HepG2 (cell line): ENCODE measurements at regions not wholly inside any gene's neighbourhood (a gene's known extent, or its start where the extent isn't known, plus 50 kb on each side); places are given as distances from the start of the nearest gene placed in this dataset.

ENCODE experiments used
- ATAC-seq: fragments of 200-7000 bp; cut with Tn5 transposase; 3 replicates; pipeline ENCODE4 v1.9.1; 2020; ENCODE audit warnings: mild to moderate bottlenecking, moderate library complexity
- BruUV-seq: library from RNA; stranded (reverse); fragments of 400-500 nt; replicated peaks from 2 replicates; lab custom pipeline; 2021; lab: Mats Ljungman, UMichigan
- CTCF ChIA-PET: fragments of 300-600 bp; formaldehyde crosslinking; extraction: SDS; loops from one replicate; lab custom pipeline; 2021; ENCODE audit warnings: low total read pairs, inconsistent platforms, low intra/inter-chr PET ratio; lab: Yijun Ruan, JAX
- POLR2A ChIA-PET: fragments of 350-600 bp; sonication (Branson Sonifier 250); formaldehyde crosslinking; loops from one replicate; lab custom pipeline; 2020; ENCODE audit warnings: antibody characterized with exemption, inconsistent platforms; lab: Yijun Ruan, JAX
- DNase-seq: peaks from one replicate; pipeline ENCODE4 v3.0.0-alpha.2; 2015; ENCODE audit warnings: low spot score
- FAIRE-seq: peaks from 3 replicates; lab custom pipeline; 2011; peaks lifted over from hg19 to GRCh38; lab: Jason Lieb, UNC
- H2AFZ ChIP-seq: one replicate; pipeline ENCODE4 v1.6.1; 2011; ENCODE audit warnings: low read length, inconsistent platforms
- H3K27ac ChIP-seq: fragments of 300-600 bp; 3 replicates; pipeline ENCODE4 v1.8.0; 2011; ENCODE audit warnings: mixed run types, mild to moderate bottlenecking, mixed read lengths, low read length, inconsistent platforms; ENCODE audit not compliant: insufficient read depth; ENCODE audit errors: extremely low read length
- H3K27me3 ChIP-seq, 2 experiments: fragments of 200-600 bp in 1 of 2; 2 replicates in 1 of 2; 3 replicates in 1 of 2; pipeline versions ENCODE4 v1.6.0 to v1.8.0; 2011; ENCODE audit warnings: low read length in 2 of 2, mild to moderate bottlenecking in 2 of 2, moderate library complexity in 2 of 2, inconsistent platforms in 1 of 2; ENCODE audit not compliant: insufficient read depth in 2 of 2, control insufficient read depth in 1 of 2
- H3K36me3 ChIP-seq, 2 experiments: fragments of 200-600 bp in 1 of 2; replicated peaks in 1 of 2; 2 replicates in 1 of 2; 3 replicates in 1 of 2; pipeline versions ENCODE4 v1.5.1 to v1.8.0; 2011; ENCODE audit warnings: low read length in 2 of 2, inconsistent platforms in 1 of 2; ENCODE audit not compliant: insufficient read depth in 2 of 2, control insufficient read depth in 1 of 2
- H3K4me1 ChIP-seq: 2 replicates; pipeline ENCODE4 v1.5.1; 2012; ENCODE audit warnings: low read length, inconsistent platforms; ENCODE audit not compliant: insufficient read depth
- H3K4me2 ChIP-seq: 2 replicates; pipeline ENCODE4 v1.6.0; 2011; ENCODE audit warnings: low read depth, low read length, inconsistent platforms
- H3K4me3 ChIP-seq, 3 experiments: fragments of 200-600 bp in 1 of 3; sonication (generic), shearing (Covaris generic) in 1 of 3; replicated peaks in 1 of 3; 2 replicates each; pipeline ENCODE4 v1.5.1; 2011 to 2016; ENCODE audit warnings: low read length in 3 of 3, inconsistent platforms in 2 of 3, low read depth in 2 of 3, mild to moderate bottlenecking in 2 of 3, control low read depth in 1 of 3, mixed read lengths in 1 of 3; ENCODE audit not compliant: insufficient read depth in 1 of 3
- H3K79me2 ChIP-seq: one replicate; pipeline ENCODE4 v1.6.1; 2011; ENCODE audit warnings: low read length, inconsistent platforms; ENCODE audit not compliant: insufficient read depth
- H3K9ac ChIP-seq: 2 replicates; pipeline ENCODE4 v1.6.0; 2011; ENCODE audit warnings: mild to moderate bottlenecking, low read depth, low read length, inconsistent platforms; ENCODE audit not compliant: insufficient read depth
- H3K9me3 ChIP-seq: 2 replicates; pipeline ENCODE4 v1.5.1; 2012; ENCODE audit warnings: mild to moderate bottlenecking, low read length
- H4K20me1 ChIP-seq: 2 replicates; pipeline ENCODE4 v1.6.0; 2011; ENCODE audit warnings: inconsistent platforms, mild to moderate bottlenecking, low read length, moderate library complexity; ENCODE audit not compliant: insufficient read depth
- AGO2 ChIP-seq: fragments of 200-400 bp; formaldehyde crosslinking; optimal IDR thresholded peaks from 2 replicates; pipeline ENCODE3; 2017; ENCODE audit warnings: mild to moderate bottlenecking, low read depth, low read length, moderate library complexity
- CBX1 ChIP-seq: IDR thresholded peaks from one replicate; pipeline ENCODE4 v1.6.1; 2016; ENCODE audit warnings: antibody characterized with exemption, low read depth
- GFI1 ChIP-seq: sonication (generic); formaldehyde crosslinking; IDR thresholded peaks from 2 replicates; pipeline ENCODE4 v1.5.0; 2020; ENCODE audit warnings: missing genetic modification reagents, mild to moderate bottlenecking, borderline replicate concordance
- KLF15 ChIP-seq: sonication (generic); formaldehyde crosslinking; IDR thresholded peaks from 2 replicates; pipeline ENCODE4 v1.8.1; 2023; ENCODE audit warnings: borderline replicate concordance, mild to moderate bottlenecking, inconsistent platforms, missing genetic modification reagents, mixed read lengths
- MYC ChIP-seq: sonication (generic); formaldehyde crosslinking; IDR thresholded peaks from 2 replicates; pipeline ENCODE4 v1.9.0; 2021; ENCODE audit warnings: missing genetic modification reagents, borderline replicate concordance
- NFRKB ChIP-seq: fragments of 450-650 bp; IDR thresholded peaks from 2 replicates; pipeline ENCODE4 v1.6.1; 2017
- SIX4 ChIP-seq: sonication (generic); formaldehyde crosslinking; IDR thresholded peaks from 2 replicates; pipeline ENCODE4 v1.4.0; 2020; ENCODE audit warnings: missing genetic modification reagents
- ZNF367 ChIP-seq: sonication (generic); formaldehyde crosslinking; IDR thresholded peaks from 2 replicates; pipeline ENCODE4 v1.4.0; 2020; ENCODE audit warnings: missing genetic modification reagents, borderline replicate concordance
- ZNF382 ChIP-seq: sonication (generic); formaldehyde crosslinking; IDR thresholded peaks from 2 replicates; pipeline ENCODE4 v1.5.0; 2020; ENCODE audit warnings: missing genetic modification reagents, mild to moderate bottlenecking, borderline replicate concordance
- ZNF546 ChIP-seq: sonication (generic); formaldehyde crosslinking; conservative IDR thresholded peaks from 2 replicates; pipeline ENCODE4 v1.8.1; 2023; ENCODE audit warnings: mild to moderate bottlenecking, missing genetic modification reagents
- ZNF567 ChIP-seq: sonication (generic); formaldehyde crosslinking; IDR thresholded peaks from 2 replicates; pipeline ENCODE4 v1.8.1; 2023; ENCODE audit warnings: mild to moderate bottlenecking, missing genetic modification reagents, borderline replicate concordance
- ZNF605 ChIP-seq: sonication (generic); formaldehyde crosslinking; IDR thresholded peaks from 2 replicates; pipeline ENCODE4 v1.8.0; 2022; ENCODE audit warnings: mild to moderate bottlenecking, missing genetic modification reagents
- ZNF629 ChIP-seq: sonication (generic); formaldehyde crosslinking; conservative IDR thresholded peaks from 2 replicates; pipeline ENCODE4 v1.5.0; 2020; ENCODE audit warnings: missing genetic modification reagents
- ZNF75D ChIP-seq: sonication (generic); formaldehyde crosslinking; IDR thresholded peaks from 2 replicates; pipeline ENCODE4 v1.8.1; 2023; ENCODE audit warnings: missing genetic modification reagents, mild to moderate bottlenecking, borderline replicate concordance
- ZNF784 ChIP-seq: sonication (generic); formaldehyde crosslinking; IDR thresholded peaks from 2 replicates; pipeline ENCODE4 v1.5.1; 2020; ENCODE audit warnings: missing genetic modification reagents, mild to moderate bottlenecking, borderline replicate concordance
- WGBS: methylation state at CpG from one replicate; pipeline ENCODE4 v1.1.6; 2017; ENCODE audit warnings: low lambda C conversion rate; 5-methylcytosine and 5-hydroxymethylcytosine counted together
- in situ Hi-C: cut with HindIII; loops from 2 replicates; pipeline ENCODE4 v1.10.0; 2017; ENCODE audit warnings: low pct_unique_long_range_greater_than_20kb; ENCODE audit not compliant: extremely low pct_ligation_motif_present
- intact Hi-C: fragments of 100-400 bp; cut with micrococcal nuclease; formaldehyde crosslinking; loops from one replicate; pipeline ENCODE4 v1.10.0; 2022; ENCODE audit not compliant: unreplicated experiment

DNA sequence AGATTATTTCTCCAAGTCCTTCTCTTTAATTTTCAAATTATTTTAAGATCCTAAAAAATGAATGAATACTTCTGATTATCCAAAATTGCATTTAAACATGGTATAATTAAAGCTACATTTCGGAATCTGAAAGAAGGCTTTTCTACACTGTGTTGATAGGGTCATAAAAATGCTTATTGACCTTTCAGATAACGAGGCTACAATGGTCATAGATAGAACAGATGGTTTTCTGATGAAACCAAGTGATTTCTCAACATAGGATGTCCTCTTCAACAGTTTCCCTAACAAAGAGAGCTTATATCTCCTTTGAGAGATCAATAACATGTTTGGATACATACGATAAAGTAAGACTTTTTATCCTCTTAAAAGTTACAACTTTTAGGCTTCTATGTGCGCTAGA lies 201.1 kb downstream of the PTH2R start:
- in situ Hi-C loops (no loop called here), intact Hi-C loops (no loop called here)
- Histone ChIP-seq H2AFZ (no peak overlapping the region), H4K20me1 (no peaks in the 10 kb centered on the region), H3K4me3 (no peak overlapping the region), H3K27ac (no peak overlapping the region), H3K9ac (no peak overlapping the region), H3K36me3 (no peaks in the 10 kb centered on the region), H3K4me1 (no peaks in the 10 kb centered on the region), H3K9me3 (no peaks in the 10 kb centered on the region), H3K79me2 (no peaks in the 10 kb centered on the region), H3K4me2 (no peak overlapping the region), H3K27me3 (no peaks in the 10 kb centered on the region; a peak in 1 of 5 replicates)
- BruUV-seq = no TSS peak
- FAIRE-seq (no peak), DNase-seq (no peak), ATAC-seq (no peak)
- POLR2A ChIA-PET = no interaction called here
- CTCF ChIA-PET = no interaction called here
- 1% methylated on average over 4 of the region's 4 CpGs for WGBS
- no peak for TF ChIP-seq NFRKB
- TF ChIP-seq AGO2 = no peak
- no peak for TF ChIP-seq MYC
- no peak for TF ChIP-seq GFI1 (CRISPR knock-in tag)
- TF ChIP-seq ZNF382 (CRISPR knock-in tag) = no peak
- no peak for TF ChIP-seq ZNF75D (CRISPR knock-in tag)
- TF ChIP-seq ZNF367 (CRISPR knock-in tag) = no peak
- TF ChIP-seq ZNF784 (CRISPR knock-in tag) = no peak
- no peak for TF ChIP-seq KLF15 (CRISPR knock-in tag)
- no peak for TF ChIP-seq CBX1
- TF ChIP-seq ZNF605 (CRISPR knock-in tag) = no peak
- TF ChIP-seq ZNF546 (CRISPR knock-in tag) = no peak
- no peak for TF ChIP-seq SIX4
- TF ChIP-seq ZNF629 (CRISPR knock-in tag) = no peak
- TF ChIP-seq ZNF567 (CRISPR knock-in tag) = no peak
